ENCODE measurements at regions not wholly inside any gene's neighbourhood (a gene's known extent, or its start where the extent isn't known, plus 50 kb on each side); places are given as distances from the start of the nearest gene placed in this dataset.

DNA sequence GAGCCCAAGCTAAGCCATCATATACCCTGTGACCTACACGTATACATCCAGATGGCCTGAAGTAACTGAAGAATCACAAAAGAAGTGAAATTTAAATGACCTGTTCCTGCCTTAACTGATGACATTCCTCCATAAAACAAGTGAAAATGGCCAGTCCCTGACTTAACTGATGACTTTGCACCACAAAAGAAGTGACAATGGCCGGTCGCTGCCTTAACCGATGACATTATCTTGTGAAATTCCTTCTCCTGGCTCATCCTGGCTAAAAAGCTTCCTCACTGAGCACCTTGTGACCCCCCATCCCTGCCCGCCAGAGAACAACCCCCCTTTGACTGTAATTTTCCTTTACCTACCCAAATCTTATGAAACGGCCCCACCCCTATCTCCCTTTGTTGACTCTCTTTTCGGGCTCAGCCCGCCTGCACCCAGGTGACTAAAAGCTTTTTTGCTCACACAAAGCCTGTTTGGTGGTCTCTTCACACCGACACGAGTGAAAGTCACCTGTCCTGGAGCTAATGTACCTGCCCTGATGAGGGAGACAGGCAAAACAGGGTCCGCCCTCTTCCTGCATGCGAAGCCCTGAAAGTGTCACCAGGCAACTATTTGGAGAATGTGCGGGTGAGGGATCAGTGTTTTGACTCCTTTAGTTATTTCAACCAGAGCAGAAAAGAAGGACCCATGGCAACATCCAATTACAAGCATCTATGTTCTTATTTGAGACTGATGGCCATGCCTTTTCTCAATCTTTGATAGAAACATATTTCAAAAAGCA lies 266.1 kb downstream of the SMARCA2 start:
- DNase-seq, result no peak
- H3K9me3 ChIP-seq, result no peaks in the 10 kb centered on the region
- intact Hi-C loops (cut with DNase I; ENCODE audit: low total_unique reads) (no loop called here), in situ Hi-C loops (cut with MboI; ENCODE audit: low pct_ligation_motif_present in 1 of 4, low pct_unique_long_range_greater_than_20kb in 1 of 4, low sequenced_read_pairs in 3 of 4) (no loop called here)
- no peaks in the 10 kb centered on the region for H3K27me3 ChIP-seq
- no peaks in the 10 kb centered on the region for H3K36me3 ChIP-seq
- WGBS, 2 donors (ENCODE audit: low coverage in 1 of 2), result 87% methylated on average over 13 of the region's 13 CpGs; no CpG with 5 or more reads in 1 of the 2 donors
- no peak overlapping the region for H3K27ac ChIP-seq
- TF ChIP-seq EP300 (IDR thresholded peaks at IDR 0.05; ENCODE audit: low read depth) (no peak), POLR2AphosphoS5 (IDR thresholded peaks at IDR 0.05) (no peak), POLR2A (IDR thresholded peaks at IDR 0.05) (no peak)
- TF ChIP-seq, protein P1, sequence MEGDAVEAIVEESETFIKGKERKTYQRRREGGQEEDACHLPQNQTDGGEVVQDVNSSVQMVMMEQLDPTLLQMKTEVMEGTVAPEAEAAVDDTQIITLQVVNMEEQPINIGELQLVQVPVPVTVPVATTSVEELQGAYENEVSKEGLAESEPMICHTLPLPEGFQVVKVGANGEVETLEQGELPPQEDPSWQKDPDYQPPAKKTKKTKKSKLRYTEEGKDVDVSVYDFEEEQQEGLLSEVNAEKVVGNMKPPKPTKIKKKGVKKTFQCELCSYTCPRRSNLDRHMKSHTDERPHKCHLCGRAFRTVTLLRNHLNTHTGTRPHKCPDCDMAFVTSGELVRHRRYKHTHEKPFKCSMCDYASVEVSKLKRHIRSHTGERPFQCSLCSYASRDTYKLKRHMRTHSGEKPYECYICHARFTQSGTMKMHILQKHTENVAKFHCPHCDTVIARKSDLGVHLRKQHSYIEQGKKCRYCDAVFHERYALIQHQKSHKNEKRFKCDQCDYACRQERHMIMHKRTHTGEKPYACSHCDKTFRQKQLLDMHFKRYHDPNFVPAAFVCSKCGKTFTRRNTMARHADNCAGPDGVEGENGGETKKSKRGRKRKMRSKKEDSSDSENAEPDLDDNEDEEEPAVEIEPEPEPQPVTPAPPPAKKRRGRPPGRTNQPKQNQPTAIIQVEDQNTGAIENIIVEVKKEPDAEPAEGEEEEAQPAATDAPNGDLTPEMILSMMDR (IDR thresholded peaks at IDR 0.05), result no peak
- no peaks in the 10 kb centered on the region for H3K4me1 ChIP-seq
- H3K4me3 ChIP-seq, result no peak overlapping the region

DNA sequence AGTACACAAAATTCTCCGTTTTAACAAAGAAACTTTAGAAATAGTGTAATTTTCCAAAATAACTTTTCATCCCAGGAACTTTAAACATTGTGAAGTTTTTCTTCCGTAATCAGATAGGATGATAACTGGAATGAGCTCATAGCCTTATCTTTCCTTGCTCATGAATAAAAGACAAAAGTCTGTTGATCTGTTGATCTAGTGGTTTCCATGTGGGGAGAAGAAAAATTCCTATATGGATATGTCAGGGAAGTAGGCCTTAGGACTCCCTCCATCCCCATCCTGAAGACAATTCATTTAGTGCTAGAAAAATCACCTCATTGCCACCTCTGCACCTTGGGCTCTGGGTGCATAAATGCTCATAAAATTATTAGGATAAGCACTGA lies 266.6 kb downstream of the SMARCA2 start:
- H3K27me3 ChIP-seq, result no peaks in the 10 kb centered on the region
- no peak for DNase-seq
- H3K4me3 ChIP-seq, result no peak overlapping the region
- no peaks in the 10 kb centered on the region for H3K36me3 ChIP-seq
- H3K4me1 ChIP-seq, result no peaks in the 10 kb centered on the region
- in situ Hi-C loops (cut with MboI; ENCODE audit: low pct_ligation_motif_present in 1 of 4, low pct_unique_long_range_greater_than_20kb in 1 of 4, low sequenced_read_pairs in 3 of 4) (no loop called here), intact Hi-C loops (cut with DNase I; ENCODE audit: low total_unique reads) (no loop called here)
- WGBS, 2 donors (ENCODE audit: low coverage in 1 of 2), result 72 to 93% methylated on average over 2 of the region's 2 CpGs
- TF ChIP-seq, protein P1 (IDR thresholded peaks at IDR 0.05), result no peak
- no peak for TF ChIP-seq POLR2AphosphoS5 (IDR thresholded peaks at IDR 0.05)
- no peak for TF ChIP-seq POLR2A (IDR thresholded peaks at IDR 0.05)
- no peak for TF ChIP-seq EP300 (IDR thresholded peaks at IDR 0.05; ENCODE audit: low read depth)
- H3K9me3 ChIP-seq, result no peaks in the 10 kb centered on the region
- H3K27ac ChIP-seq, result no peak overlapping the region

DNA sequence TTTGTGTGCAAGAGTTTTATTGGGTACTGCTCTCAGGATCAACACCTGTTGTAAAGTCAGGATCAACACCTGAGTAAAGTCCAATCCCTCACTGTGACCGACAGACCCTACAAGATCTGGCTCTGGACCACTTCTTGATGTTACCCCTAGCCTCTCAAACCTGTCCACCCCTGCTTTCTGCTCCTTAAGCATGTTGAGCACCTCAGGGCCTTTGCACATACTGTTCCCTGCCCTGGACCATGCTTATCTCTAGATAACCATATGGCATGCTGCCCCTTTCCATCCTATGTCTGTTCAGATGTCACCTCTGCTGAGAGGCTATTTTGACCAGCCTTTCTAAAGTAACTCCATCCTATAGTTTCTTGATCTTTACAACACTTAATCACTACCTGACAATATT lies 269.6 kb downstream of the SMARCA2 start:
- DNase-seq, result no peak
- H3K4me1 ChIP-seq, result no peaks in the 10 kb centered on the region
- H3K9me3 ChIP-seq, result no peaks in the 10 kb centered on the region
- WGBS, 2 donors (ENCODE audit: low coverage in 1 of 2), result 62 to 71% methylated on average over 1 of the region's 1 CpG
- H3K36me3 ChIP-seq, result no peaks in the 10 kb centered on the region
- no peaks in the 10 kb centered on the region for H3K27me3 ChIP-seq
- in situ Hi-C loops (cut with MboI; ENCODE audit: low pct_ligation_motif_present in 1 of 4, low pct_unique_long_range_greater_than_20kb in 1 of 4, low sequenced_read_pairs in 3 of 4), result no loop called here
- TF ChIP-seq EP300 (IDR thresholded peaks at IDR 0.05; ENCODE audit: low read depth) (no peak), POLR2A (IDR thresholded peaks at IDR 0.05) (no peak), POLR2AphosphoS5 (IDR thresholded peaks at IDR 0.05) (no peak)
- TF ChIP-seq, protein P1 (IDR thresholded peaks at IDR 0.05), result no peak
- H3K4me3 ChIP-seq, result no peak overlapping the region
- intact Hi-C loops (cut with DNase I; ENCODE audit: low total_unique reads), result no loop called here
- no peak overlapping the region for H3K27ac ChIP-seq

DNA sequence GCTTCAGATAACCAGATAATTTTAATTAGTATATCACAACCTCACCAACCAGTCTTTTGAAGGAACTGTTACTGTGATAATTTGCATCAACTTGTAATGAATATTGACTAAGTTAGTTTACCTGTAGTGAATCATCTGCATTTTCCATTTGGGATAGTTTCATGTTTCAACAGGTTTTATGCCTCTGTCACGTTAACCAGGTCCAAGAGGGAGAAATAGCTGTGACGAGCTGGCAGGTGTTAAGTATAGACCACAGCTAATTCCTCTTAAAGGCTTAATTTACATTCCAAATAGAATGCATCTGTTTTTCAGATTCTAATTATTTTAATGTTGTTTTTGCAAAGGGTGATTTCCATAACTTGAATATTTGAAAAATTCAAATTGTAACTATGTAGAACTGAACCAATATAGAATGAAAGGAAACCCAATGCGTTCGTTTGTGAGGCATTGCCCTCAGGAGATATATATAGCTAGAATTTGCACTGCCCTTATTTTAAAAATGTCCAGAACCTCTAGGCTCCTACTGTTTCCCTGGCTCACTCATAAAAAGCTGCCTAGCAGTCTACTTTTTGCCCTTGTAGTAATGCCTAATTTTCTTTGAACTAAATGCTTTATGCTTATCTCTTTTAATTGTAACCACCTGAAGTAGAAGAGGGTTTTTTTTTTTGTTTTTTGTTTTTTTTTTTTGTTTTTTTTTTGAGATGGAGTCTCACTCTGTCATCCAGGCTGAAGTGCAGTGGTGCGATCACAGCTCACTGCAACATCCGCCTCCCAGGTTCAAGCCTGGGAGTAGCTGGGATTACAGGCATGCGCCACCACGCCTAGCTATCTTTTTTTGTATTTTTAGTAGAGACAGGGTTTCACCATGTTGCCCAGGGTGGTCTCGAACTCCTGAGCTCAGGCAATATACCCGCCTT lies 270.5 kb downstream of the SMARCA2 start:
- H3K27ac ChIP-seq, result no peak overlapping the region
- H3K36me3 ChIP-seq, result no peaks in the 10 kb centered on the region
- H3K9me3 ChIP-seq, result no peaks in the 10 kb centered on the region
- no peak for DNase-seq
- in situ Hi-C loops (cut with MboI; ENCODE audit: low pct_ligation_motif_present in 1 of 4, low pct_unique_long_range_greater_than_20kb in 1 of 4, low sequenced_read_pairs in 3 of 4) (no loop called here), intact Hi-C loops (cut with DNase I; ENCODE audit: low total_unique reads) (no loop called here)
- no peak overlapping the region for H3K4me3 ChIP-seq
- no peaks in the 10 kb centered on the region for H3K4me1 ChIP-seq
- TF ChIP-seq, protein P1 (IDR thresholded peaks at IDR 0.05), result no peak
- TF ChIP-seq EP300 (IDR thresholded peaks at IDR 0.05; ENCODE audit: low read depth) (no peak), POLR2AphosphoS5 (IDR thresholded peaks at IDR 0.05) (no peak), POLR2A (IDR thresholded peaks at IDR 0.05) (no peak)
- WGBS, 2 donors (ENCODE audit: low coverage in 1 of 2), result 70 to 74% methylated on average over 5 to 10 of the region's 10 CpGs
- H3K27me3 ChIP-seq, result no peaks in the 10 kb centered on the region

Data from transverse colon (tissue), 4 donors.